Hepatocyte (in vitro differentiated cells): ENCODE measurements at regions not wholly inside any gene's neighbourhood (a gene's known extent, or its start where the extent isn't known, plus 50 kb on each side); places are given as distances from the start of the nearest gene placed in this dataset.

Experiments used
- EZH2 ChIP-seq: fragments of 200-600 bp; sonication (generic); IDR thresholded peaks from 2 replicates; pipeline ENCODE4 v1.6.1; 2016; ENCODE audit warnings: antibody characterized with exemption, mild to moderate bottlenecking, borderline replicate concordance
- TF ChIP-seq, protein P1 (sequence below): fragments of 200-600 bp; sonication (generic); IDR thresholded peaks from 2 replicates; pipeline ENCODE4 v1.5.1; 2016; ENCODE audit warnings: antibody characterized with exemption, mild to moderate bottlenecking; ENCODE audit not compliant: poor library complexity

DNA sequence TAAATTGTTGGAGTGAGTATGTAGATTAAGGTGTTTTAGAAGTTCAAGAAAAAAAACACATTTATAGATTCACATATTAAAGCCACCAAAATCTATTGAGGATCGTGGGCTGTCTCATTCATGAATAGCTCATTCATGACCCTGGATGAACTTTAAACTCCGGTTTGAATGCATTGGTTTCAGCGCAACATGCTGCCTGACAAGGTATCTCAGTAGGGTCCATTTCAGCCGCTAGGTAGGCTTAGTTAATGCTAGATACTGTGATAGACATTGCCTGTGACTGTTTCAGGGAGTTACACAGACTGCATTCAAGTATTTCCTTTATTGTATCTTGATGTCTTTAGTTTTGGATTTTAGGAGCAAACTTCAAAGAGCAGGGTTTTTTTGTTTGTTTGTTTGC lies 140.5 kb upstream of the POGK start:
- TF ChIP-seq, protein P1, sequence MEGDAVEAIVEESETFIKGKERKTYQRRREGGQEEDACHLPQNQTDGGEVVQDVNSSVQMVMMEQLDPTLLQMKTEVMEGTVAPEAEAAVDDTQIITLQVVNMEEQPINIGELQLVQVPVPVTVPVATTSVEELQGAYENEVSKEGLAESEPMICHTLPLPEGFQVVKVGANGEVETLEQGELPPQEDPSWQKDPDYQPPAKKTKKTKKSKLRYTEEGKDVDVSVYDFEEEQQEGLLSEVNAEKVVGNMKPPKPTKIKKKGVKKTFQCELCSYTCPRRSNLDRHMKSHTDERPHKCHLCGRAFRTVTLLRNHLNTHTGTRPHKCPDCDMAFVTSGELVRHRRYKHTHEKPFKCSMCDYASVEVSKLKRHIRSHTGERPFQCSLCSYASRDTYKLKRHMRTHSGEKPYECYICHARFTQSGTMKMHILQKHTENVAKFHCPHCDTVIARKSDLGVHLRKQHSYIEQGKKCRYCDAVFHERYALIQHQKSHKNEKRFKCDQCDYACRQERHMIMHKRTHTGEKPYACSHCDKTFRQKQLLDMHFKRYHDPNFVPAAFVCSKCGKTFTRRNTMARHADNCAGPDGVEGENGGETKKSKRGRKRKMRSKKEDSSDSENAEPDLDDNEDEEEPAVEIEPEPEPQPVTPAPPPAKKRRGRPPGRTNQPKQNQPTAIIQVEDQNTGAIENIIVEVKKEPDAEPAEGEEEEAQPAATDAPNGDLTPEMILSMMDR, result no peak
- no peak for TF ChIP-seq EZH2
